NB4 (cell line): ENCODE measurements at regions not wholly inside any gene's neighbourhood (a gene's known extent, or its start where the extent isn't known, plus 50 kb on each side); places are given as distances from the start of the nearest gene placed in this dataset.

Source experiments
- MYC ChIP-seq: IDR thresholded peaks from 2 replicates; pipeline ENCODE4 v1.6.1; 2011; ENCODE audit warnings: low read depth, low read length
- POLR2A ChIP-seq: IDR thresholded peaks from 2 replicates; pipeline ENCODE4 v1.6.1; 2011; ENCODE audit warnings: mild to moderate bottlenecking; ENCODE audit not compliant: insufficient read length; ENCODE audit errors: extremely low read depth
- TF ChIP-seq, protein P1 (sequence below): IDR thresholded peaks from one replicate; pipeline ENCODE4 v1.5.1; 2012; ENCODE audit warnings: low read depth, low read length

DNA sequence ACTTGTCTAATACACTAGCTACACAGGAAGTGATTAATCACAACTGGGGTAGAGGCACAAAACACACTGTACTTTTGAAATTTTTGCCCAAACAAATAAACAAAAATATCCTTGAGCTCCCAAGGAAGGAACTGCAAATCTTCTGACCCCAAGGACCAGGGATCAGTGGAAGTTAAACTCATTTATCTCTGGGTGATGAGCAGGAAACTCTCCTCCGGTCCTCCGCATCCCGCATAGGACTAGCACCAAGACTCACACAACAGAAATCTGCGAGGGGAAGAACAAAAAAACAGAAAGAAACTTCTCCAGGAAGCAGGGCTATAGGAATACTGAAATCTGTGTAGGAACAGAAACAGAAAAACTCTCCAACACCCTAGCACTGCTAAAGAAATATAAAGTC lies 650.3 kb downstream of the DCDC2C start:
- no peak for TF ChIP-seq POLR2A
- TF ChIP-seq, protein P1, sequence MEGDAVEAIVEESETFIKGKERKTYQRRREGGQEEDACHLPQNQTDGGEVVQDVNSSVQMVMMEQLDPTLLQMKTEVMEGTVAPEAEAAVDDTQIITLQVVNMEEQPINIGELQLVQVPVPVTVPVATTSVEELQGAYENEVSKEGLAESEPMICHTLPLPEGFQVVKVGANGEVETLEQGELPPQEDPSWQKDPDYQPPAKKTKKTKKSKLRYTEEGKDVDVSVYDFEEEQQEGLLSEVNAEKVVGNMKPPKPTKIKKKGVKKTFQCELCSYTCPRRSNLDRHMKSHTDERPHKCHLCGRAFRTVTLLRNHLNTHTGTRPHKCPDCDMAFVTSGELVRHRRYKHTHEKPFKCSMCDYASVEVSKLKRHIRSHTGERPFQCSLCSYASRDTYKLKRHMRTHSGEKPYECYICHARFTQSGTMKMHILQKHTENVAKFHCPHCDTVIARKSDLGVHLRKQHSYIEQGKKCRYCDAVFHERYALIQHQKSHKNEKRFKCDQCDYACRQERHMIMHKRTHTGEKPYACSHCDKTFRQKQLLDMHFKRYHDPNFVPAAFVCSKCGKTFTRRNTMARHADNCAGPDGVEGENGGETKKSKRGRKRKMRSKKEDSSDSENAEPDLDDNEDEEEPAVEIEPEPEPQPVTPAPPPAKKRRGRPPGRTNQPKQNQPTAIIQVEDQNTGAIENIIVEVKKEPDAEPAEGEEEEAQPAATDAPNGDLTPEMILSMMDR, result no peak
- TF ChIP-seq MYC, result no peak
